ENCODE measurements at regions not wholly inside any gene's neighbourhood (a gene's known extent, or its start where the extent isn't known, plus 50 kb on each side); places are given as distances from the start of the nearest gene placed in this dataset.

GRCh38 chr16:55003916-55004315 is 73.3 kb downstream of the IRX5 start:
- H3K9me3 Mint-ChIP-seq: no peaks in the 10 kb centered on the region
- no peak overlapping the region for H3K27ac Mint-ChIP-seq
- no peaks in the 10 kb centered on the region for H3K4me1 Mint-ChIP-seq (ENCODE audit: low read depth)
- no peak for DNase-seq (ENCODE audit: low spot score)
- H3K4me3 Mint-ChIP-seq (ENCODE audit: low read depth): no peak overlapping the region
- no peaks in the 10 kb centered on the region for H3K27me3 Mint-ChIP-seq (ENCODE audit: low read depth)
- H3K36me3 Mint-ChIP-seq (ENCODE audit: low read depth): no peaks in the 10 kb centered on the region
- intact Hi-C loops (cut with micrococcal nuclease): no loop called here

DNA sequence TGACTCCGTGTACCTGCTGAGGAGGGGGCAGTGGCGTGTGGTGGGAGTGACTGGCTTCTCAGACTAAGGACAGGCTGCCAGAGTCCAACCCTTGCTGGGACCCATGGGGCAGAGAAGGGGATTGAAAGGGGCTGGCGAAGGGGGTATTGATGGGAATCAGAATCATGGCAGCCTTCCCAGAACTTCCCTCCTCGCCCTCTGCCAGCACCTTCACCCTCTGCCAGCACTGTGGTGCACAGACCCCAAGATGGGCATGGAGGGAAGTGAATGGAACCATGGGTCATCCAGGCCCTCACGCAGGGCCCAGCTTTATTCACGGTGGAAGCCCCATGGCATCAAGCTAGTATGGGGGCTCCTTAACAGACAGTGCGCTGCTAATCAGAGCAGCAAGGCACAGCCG is 76.8 kb downstream of the IRX5 start:
- Mint-ChIP-seq H3K9me3 (no peaks in the 10 kb centered on the region), H3K4me3 (ENCODE audit: low read depth) (no peak overlapping the region), H3K36me3 (ENCODE audit: low read depth) (no peaks in the 10 kb centered on the region), H3K4me1 (ENCODE audit: low read depth) (no peaks in the 10 kb centered on the region), H3K27ac (no peak overlapping the region), H3K27me3 (ENCODE audit: low read depth) (no peaks in the 10 kb centered on the region)
- intact Hi-C loops (cut with micrococcal nuclease): no loop called here
- DNase-seq (ENCODE audit: low spot score): no peak

DNA sequence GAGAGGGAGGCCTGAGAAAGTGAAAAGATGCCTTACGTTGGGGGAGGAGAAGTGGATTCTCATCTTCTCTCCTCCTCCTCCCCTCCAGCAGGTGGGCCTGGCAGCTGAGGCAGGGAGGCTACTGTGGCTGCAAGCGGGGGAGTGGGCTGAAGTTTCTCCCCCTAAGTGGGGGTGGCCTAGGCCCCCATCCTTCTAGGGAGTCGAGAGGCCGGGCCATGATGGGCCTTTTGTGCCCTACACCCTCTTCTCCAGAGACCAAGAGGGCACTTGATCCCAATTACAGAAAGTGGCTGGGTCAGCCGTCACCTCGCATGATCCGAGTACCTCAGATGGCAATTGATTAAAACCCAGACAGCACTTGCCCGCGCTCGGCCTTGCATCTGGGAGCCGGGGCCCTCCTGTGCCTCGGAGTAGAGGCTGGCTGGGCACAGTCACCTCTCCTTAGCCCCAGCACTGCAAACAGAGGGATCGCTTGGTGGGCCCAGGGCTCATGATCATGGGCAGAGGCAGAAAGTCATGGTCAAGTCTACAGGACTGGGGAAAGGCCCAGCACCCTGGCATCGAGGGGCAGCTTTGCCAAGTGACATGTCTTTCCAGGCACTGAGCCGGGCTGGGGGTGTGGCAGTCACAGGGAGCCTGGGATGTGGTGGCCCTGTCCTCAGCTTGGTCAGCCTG is 78.3 kb downstream of the IRX5 start:
- Mint-ChIP-seq H3K27me3 (ENCODE audit: low read depth) (no peaks in the 10 kb centered on the region), H3K27ac (no peak overlapping the region), H3K4me1 (ENCODE audit: low read depth) (no peaks in the 10 kb centered on the region), H3K9me3 (no peaks in the 10 kb centered on the region), H3K36me3 (ENCODE audit: low read depth) (no peaks in the 10 kb centered on the region), H3K4me3 (ENCODE audit: low read depth) (no peak overlapping the region)
- intact Hi-C loops (cut with micrococcal nuclease): no loop called here
- no peak for DNase-seq (ENCODE audit: low spot score)

- H3K27ac Mint-ChIP-seq: no peak overlapping the region
- no peaks in the 10 kb centered on the region for H3K4me1 Mint-ChIP-seq (ENCODE audit: low read depth)
- intact Hi-C loops (cut with micrococcal nuclease): no loop called here
- H3K36me3 Mint-ChIP-seq (ENCODE audit: low read depth): no peaks in the 10 kb centered on the region
- DNase-seq (ENCODE audit: low spot score): no peak
- H3K4me3 Mint-ChIP-seq (ENCODE audit: low read depth): no peak overlapping the region
- H3K27me3 Mint-ChIP-seq (ENCODE audit: low read depth): no peaks in the 10 kb centered on the region
- H3K9me3 Mint-ChIP-seq: no peaks in the 10 kb centered on the region
Observed at GRCh38 chr16:55009581-55009980, 78.9 kb downstream of the IRX5 start.

GRCh38 chr16:55010492-55011160 is 80.0 kb downstream of the IRX5 start:
- Mint-ChIP-seq H3K27me3 (ENCODE audit: low read depth) (no peaks in the 10 kb centered on the region), H3K4me3 (ENCODE audit: low read depth) (no peak overlapping the region), H3K36me3 (ENCODE audit: low read depth) (no peaks in the 10 kb centered on the region), H3K27ac (no peak overlapping the region), H3K4me1 (ENCODE audit: low read depth) (no peaks in the 10 kb centered on the region), H3K9me3 (no peaks in the 10 kb centered on the region)
- intact Hi-C loops (cut with micrococcal nuclease): no loop called here
- DNase-seq (ENCODE audit: low spot score): no peak

GRCh38 chr16:55012362-55012761 is 81.7 kb downstream of the IRX5 start:
- intact Hi-C loops (cut with micrococcal nuclease): no loop called here

GRCh38 chr16:55012793-55013192 is 82.1 kb downstream of the IRX5 start:
- H3K4me3 Mint-ChIP-seq (ENCODE audit: low read depth): no peak overlapping the region
- no peaks in the 10 kb centered on the region for H3K27me3 Mint-ChIP-seq (ENCODE audit: low read depth)
- no peak overlapping the region for H3K27ac Mint-ChIP-seq
- no peaks in the 10 kb centered on the region for H3K9me3 Mint-ChIP-seq
- H3K36me3 Mint-ChIP-seq (ENCODE audit: low read depth): no peaks in the 10 kb centered on the region
- H3K4me1 Mint-ChIP-seq (ENCODE audit: low read depth): no peaks in the 10 kb centered on the region
- no peak for DNase-seq (ENCODE audit: low spot score)
- intact Hi-C loops (cut with micrococcal nuclease): no loop called here

More at GRCh38 chr16:55012362-55012761, 81.7 kb downstream of the IRX5 start:
- Mint-ChIP-seq H3K4me1 (ENCODE audit: low read depth) (no peaks in the 10 kb centered on the region), H3K27ac (no peak overlapping the region), H3K4me3 (ENCODE audit: low read depth) (no peak overlapping the region), H3K9me3 (no peaks in the 10 kb centered on the region), H3K36me3 (ENCODE audit: low read depth) (no peaks in the 10 kb centered on the region), H3K27me3 (ENCODE audit: low read depth) (no peaks in the 10 kb centered on the region)
- DNase-seq (ENCODE audit: low spot score): no peak

DNA sequence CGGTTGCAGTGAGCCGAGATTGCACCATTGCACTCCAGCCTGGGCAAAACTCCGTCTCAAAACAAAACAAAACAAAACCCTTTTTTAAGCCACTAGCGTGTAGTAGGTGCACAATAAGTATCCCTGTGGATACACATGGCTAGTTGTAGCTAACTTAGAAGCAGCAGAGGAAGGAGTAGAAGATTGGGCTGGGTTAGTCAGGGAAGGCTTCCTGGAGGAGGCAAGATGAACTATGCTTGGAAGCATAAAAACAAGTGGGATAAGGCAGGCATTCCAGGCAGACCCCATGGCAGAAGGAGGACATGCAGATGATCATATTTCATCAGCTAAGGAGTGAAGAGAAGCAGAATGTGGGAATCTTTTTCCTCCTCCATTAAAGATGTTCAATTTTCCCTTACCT is 83.4 kb downstream of the IRX5 start:
- no peak for DNase-seq (ENCODE audit: low spot score)
- H3K27me3 Mint-ChIP-seq (ENCODE audit: low read depth): no peaks in the 10 kb centered on the region

DNA sequence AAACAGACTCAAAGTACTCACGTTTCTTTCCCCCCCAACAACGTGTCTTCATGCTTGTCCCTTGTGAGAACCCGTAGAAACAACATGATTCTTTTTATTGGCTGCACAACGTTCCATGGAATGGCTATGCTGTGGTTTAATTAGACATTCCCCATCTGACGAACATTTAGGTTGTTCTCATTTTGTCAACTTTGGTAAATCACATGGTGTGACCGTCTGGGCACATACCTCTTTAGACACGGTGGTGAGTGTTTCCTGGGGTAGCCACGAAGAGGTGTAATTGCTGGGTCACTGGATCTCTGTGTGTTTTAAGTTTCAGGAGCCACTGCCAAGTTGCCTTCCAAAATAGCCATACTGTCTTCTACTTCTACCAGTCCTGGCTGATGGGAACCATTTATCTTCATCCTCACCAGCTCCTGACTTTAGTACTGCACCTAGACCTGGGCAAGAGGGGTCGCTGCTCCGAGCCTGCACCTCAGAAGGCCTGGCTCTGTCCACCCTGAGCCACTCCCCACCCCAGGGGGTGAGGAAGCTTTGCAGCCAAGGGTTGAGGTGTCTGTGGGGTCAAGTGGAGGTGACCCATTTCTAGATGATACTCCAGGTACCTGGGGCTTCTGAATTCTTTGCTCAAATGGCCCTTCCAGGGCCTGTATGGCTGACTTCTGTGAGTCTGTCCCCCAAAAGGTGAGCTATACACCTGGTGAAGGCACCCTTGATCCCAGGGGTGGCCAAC is 84.7 kb downstream of the IRX5 start:
- intact Hi-C loops (cut with micrococcal nuclease): no loop called here
- H3K27me3 Mint-ChIP-seq (ENCODE audit: low read depth): no peaks in the 10 kb centered on the region
- DNase-seq (ENCODE audit: low spot score): no peak
- no peaks in the 10 kb centered on the region for H3K4me1 Mint-ChIP-seq (ENCODE audit: low read depth)
- H3K36me3 Mint-ChIP-seq (ENCODE audit: low read depth): no peaks in the 10 kb centered on the region
- no peak overlapping the region for H3K27ac Mint-ChIP-seq
- peaks cover 9% of the 10 kb centered on the region for H3K9me3 Mint-ChIP-seq
- no peak overlapping the region for H3K4me3 Mint-ChIP-seq (ENCODE audit: low read depth)

More for the DNA sequence above, 83.4 kb downstream of the IRX5 start:
- Mint-ChIP-seq H3K27ac (no peak overlapping the region), H3K36me3 (ENCODE audit: low read depth) (no peaks in the 10 kb centered on the region), H3K4me1 (ENCODE audit: low read depth) (no peaks in the 10 kb centered on the region), H3K4me3 (ENCODE audit: low read depth) (no peak overlapping the region), H3K9me3 (no peaks in the 10 kb centered on the region)
- intact Hi-C loops (cut with micrococcal nuclease): no loop called here

- Mint-ChIP-seq H3K27ac (no peak overlapping the region), H3K9me3 (peaks cover 9% of the 10 kb centered on the region), H3K27me3 (ENCODE audit: low read depth) (no peaks in the 10 kb centered on the region), H3K4me3 (ENCODE audit: low read depth) (no peak overlapping the region), H3K36me3 (ENCODE audit: low read depth) (no peaks in the 10 kb centered on the region), H3K4me1 (ENCODE audit: low read depth) (no peaks in the 10 kb centered on the region)
- DNase-seq (ENCODE audit: low spot score): no peak
- intact Hi-C loops (cut with micrococcal nuclease): no loop called here
Observed at GRCh38 chr16:55016515-55016914, 85.8 kb downstream of the IRX5 start.

DNA sequence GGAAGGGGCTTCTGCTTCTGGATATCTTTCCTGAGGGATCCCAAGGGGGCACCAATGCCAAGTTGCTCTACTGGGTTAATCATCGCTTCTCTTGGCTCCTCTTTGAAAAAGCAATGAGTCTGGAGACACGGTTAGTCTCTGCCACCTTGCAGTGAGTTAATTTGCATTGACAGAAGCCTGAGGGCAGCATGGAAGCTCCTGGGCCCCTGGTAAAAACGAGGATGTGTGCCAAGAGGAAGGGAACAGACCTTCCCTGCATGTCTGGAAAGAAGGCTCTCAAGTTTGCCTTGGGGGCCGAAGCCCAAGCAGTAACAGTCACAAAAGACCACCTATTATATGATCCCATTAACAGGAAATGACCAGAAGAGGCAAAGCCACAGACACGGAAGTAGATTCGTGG is 86.7 kb downstream of the IRX5 start:
- Mint-ChIP-seq H3K27ac (no peak overlapping the region), H3K4me3 (ENCODE audit: low read depth) (no peak overlapping the region), H3K27me3 (ENCODE audit: low read depth) (no peaks in the 10 kb centered on the region), H3K36me3 (ENCODE audit: low read depth) (no peaks in the 10 kb centered on the region), H3K4me1 (ENCODE audit: low read depth) (no peaks in the 10 kb centered on the region), H3K9me3 (peaks cover 9% of the 10 kb centered on the region)
- DNase-seq (ENCODE audit: low spot score): no peak
- intact Hi-C loops (cut with micrococcal nuclease): no loop called here

- no peak overlapping the region for H3K4me3 Mint-ChIP-seq (ENCODE audit: low read depth)
- no peaks in the 10 kb centered on the region for H3K4me1 Mint-ChIP-seq (ENCODE audit: low read depth)
- intact Hi-C loops (cut with micrococcal nuclease): no loop called here
- DNase-seq (ENCODE audit: low spot score): no peak
- H3K36me3 Mint-ChIP-seq (ENCODE audit: low read depth): no peaks in the 10 kb centered on the region
- peaks cover 1% of the 10 kb centered on the region for H3K27me3 Mint-ChIP-seq (ENCODE audit: low read depth)
- no peak overlapping the region for H3K27ac Mint-ChIP-seq
- H3K9me3 Mint-ChIP-seq: peaks cover 9% of the 10 kb centered on the region
Observed at GRCh38 chr16:55018881-55019280, 88.2 kb downstream of the IRX5 start.

DNA sequence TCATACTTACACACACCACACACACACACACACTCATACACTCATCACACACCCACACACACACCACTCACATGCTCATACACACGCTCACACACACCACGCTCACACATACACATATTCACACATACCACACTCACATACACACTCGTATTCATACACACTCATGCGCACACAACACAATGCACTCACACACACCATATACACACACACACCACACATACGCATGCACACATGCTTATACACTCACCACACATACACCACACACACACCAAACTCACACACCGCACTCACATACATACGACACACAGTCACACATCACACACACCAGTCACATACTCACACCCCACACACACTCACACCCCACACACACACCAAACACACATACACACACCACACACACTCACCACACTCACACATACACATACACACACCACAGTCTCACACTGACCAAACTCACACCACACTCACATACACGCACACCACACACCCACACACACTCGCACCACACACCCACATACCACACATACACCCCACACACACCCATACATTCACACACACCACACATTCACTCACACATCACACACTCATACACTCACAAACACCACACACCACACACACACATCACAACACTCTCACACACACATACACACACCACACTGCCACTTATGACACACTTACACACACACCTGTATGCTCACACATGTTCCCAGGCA is 88.9 kb downstream of the IRX5 start:
- peaks cover 9% of the 10 kb centered on the region for H3K9me3 Mint-ChIP-seq
- no peaks in the 10 kb centered on the region for H3K36me3 Mint-ChIP-seq (ENCODE audit: low read depth)
- no peaks in the 10 kb centered on the region for H3K4me1 Mint-ChIP-seq (ENCODE audit: low read depth)
- DNase-seq (ENCODE audit: low spot score): no peak
- intact Hi-C loops (cut with micrococcal nuclease): no loop called here
- no peak overlapping the region for H3K27ac Mint-ChIP-seq
- H3K27me3 Mint-ChIP-seq (ENCODE audit: low read depth): peaks cover 2% of the 10 kb centered on the region
- no peak overlapping the region for H3K4me3 Mint-ChIP-seq (ENCODE audit: low read depth)

Data from activated T-helper 2 cell treated with anti-CD3 and anti-CD28 coated beads, Interferon-gamma antibody, Interleukin-2, Interleukin-4, amounts not matched to agents 10 μg/mL and 5 μg/mL and 100 μg/mL, durations not matched to agents 14 hours and 24 hours and 36 hours (primary cell).